AG04450 (cell line): ENCODE measurements at regions not wholly inside any gene's neighbourhood (a gene's known extent, or its start where the extent isn't known, plus 50 kb on each side); places are given as distances from the start of the nearest gene placed in this dataset.

Source experiments
- CTCF ChIA-PET: fragments of 300-600, 350-600 bp; formaldehyde crosslinking; extraction: SDS; loops from one replicate; lab custom pipeline; 2022; ENCODE audit warnings: antibody characterized with exemption, inconsistent platforms; lab: Charles Lee
- POLR2A ChIA-PET: fragments of 350-600 bp; formaldehyde crosslinking; extraction: SDS; loops from one replicate; lab custom pipeline; 2021; ENCODE audit warnings: antibody characterized with exemption, inconsistent platforms; lab: Yijun Ruan, JAX
- DNase-seq: peaks from one replicate; pipeline ENCODE4 v3.0.0-alpha.2; 2011; ENCODE audit warnings: low read depth, low spot score
- H3K27ac ChIP-seq: one replicate; pipeline ENCODE4 v1.5.1; 2012; ENCODE audit warnings: low read depth, low read length, control low read depth
- H3K27me3 ChIP-seq: one replicate; pipeline ENCODE4 v1.6.0; 2012; ENCODE audit warnings: low read length; ENCODE audit not compliant: control insufficient read depth, insufficient read depth
- H3K4me3 ChIP-seq: 2 replicates; pipeline ENCODE4 v1.5.1; 2011; ENCODE audit warnings: mild to moderate bottlenecking, low read depth, low read length, control low read depth
- H3K9me3 ChIP-seq: 2 replicates; pipeline ENCODE4 v1.5.1; 2012; ENCODE audit warnings: low read length; ENCODE audit not compliant: control insufficient read depth, insufficient read depth
- CTCF ChIP-seq: IDR thresholded peaks from 2 replicates; pipeline ENCODE4 v1.5.1; 2011; ENCODE audit warnings: low read depth, low read length, control low read depth, inconsistent platforms

DNA sequence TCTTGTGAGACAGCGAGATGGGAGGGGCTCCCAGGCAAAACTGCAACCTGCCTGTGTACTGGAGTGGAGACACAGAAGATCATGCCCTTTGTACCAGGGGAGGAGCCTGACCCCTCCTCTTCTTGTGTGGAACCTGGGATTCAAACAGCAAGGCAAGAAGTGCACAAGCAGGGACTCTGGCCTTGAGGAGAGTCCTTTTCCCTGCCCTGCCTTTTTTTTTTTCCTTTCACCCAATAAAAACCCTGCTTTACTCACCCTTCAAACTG, 251.8 kb upstream of the OPRM1 start:
- Histone ChIP-seq H3K27me3 (no peaks in the 10 kb centered on the region), H3K9me3 (peaks cover 7% of the 10 kb centered on the region), H3K4me3 (no peak overlapping the region), H3K27ac (no peak overlapping the region)
- CTCF ChIA-PET = no interaction called here
- POLR2A ChIA-PET = no interaction called here
- no peak for TF ChIP-seq CTCF
- no peak for DNase-seq

DNA sequence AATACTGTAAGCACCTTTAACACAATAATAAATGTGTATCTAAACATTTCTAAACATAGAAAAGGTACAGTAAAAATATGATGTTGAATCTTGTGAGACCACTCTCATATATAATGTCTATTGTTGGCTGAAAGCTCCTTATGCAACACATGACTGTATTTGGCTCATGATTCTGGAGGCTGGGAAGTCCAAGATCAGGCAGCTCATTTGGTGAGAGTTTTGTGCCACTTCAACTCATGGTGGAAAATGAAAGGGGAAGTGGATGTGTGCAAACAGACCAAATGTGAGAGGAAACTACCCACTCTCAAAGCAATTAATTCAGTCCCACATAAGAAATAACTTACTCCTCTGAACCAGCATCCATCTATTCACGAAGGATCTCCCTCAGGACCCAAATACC, 257.7 kb upstream of the OPRM1 start:
- Histone ChIP-seq H3K4me3 (no peak overlapping the region), H3K9me3 (no peaks in the 10 kb centered on the region; the same call in 1 of the 2 replicates), H3K27me3 (no peaks in the 10 kb centered on the region), H3K27ac (no peak overlapping the region)
- POLR2A ChIA-PET = no interaction called here
- no peak for TF ChIP-seq CTCF
- DNase-seq = no peak
- CTCF ChIA-PET = no interaction called here

- no peak for DNase-seq
- TF ChIP-seq CTCF = no peak
- no peaks in the 10 kb centered on the region for H3K27me3 ChIP-seq
- ChIA-PET CTCF (no interaction called here), POLR2A (no interaction called here)
- no peak overlapping the region for H3K27ac ChIP-seq
- no peaks in the 10 kb centered on the region; the same call in 1 of the 2 replicates for H3K9me3 ChIP-seq
- no peak overlapping the region for H3K4me3 ChIP-seq
Observed at GRCh38 chr6:153780011-153780410, 259.0 kb upstream of the OPRM1 start.

DNA sequence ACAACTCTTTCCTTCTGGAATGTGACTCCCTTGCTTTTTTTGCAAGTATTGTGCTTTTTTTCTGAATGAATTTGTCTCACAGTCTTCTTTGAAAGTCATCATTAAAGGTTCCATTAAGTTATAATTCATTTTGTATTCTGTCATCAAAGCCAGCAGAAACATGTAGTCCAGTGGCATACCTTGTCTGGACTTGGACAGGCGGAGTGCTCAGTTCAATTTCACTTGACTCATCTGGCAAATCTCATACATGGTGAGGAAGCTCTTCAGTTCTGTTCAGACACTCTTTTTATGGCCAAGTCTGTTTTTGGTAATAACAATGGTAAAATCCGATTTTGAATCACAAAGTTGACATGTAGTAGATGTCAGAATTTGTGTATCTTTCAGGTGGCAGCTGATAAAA, 260.8 kb upstream of the OPRM1 start:
- H3K4me3 ChIP-seq = no peak overlapping the region
- CTCF ChIA-PET = no interaction called here
- POLR2A ChIA-PET = no interaction called here

GRCh38 chr6:153771577-153771976, 267.5 kb upstream of the OPRM1 start:
- CTCF ChIA-PET = interaction anchor here (0.7 kb wide), 1 partner anchor 565 kb away, joined by 3 read pairs; no protein-coding TSS in a partner anchor
- Histone ChIP-seq H3K27ac (no peak overlapping the region), H3K4me3 (no peak overlapping the region), H3K9me3 (no peaks in the 10 kb centered on the region), H3K27me3 (no peaks in the 10 kb centered on the region)
- TF ChIP-seq CTCF = no peak
- POLR2A ChIA-PET = no interaction called here
- no peak for DNase-seq

More for the DNA sequence above, 260.8 kb upstream of the OPRM1 start:
- Histone ChIP-seq H3K27me3 (no peaks in the 10 kb centered on the region), H3K9me3 (no peaks in the 10 kb centered on the region; the same call in 1 of the 2 replicates), H3K27ac (no peak overlapping the region)
- no peak for DNase-seq
- no peak for TF ChIP-seq CTCF
